ENCODE measurements at regions not wholly inside any gene's neighbourhood (a gene's known extent, or its start where the extent isn't known, plus 50 kb on each side); places are given as distances from the start of the nearest gene placed in this dataset.

- TF ChIP-seq ZBTB44 (CRISPR knock-in tag; IDR thresholded peaks at IDR 0.05) (no peak), ZNF432 (CRISPR knock-in tag; IDR thresholded peaks at IDR 0.05; ENCODE audit: borderline replicate concordance) (no peak), ZNF678 (CRISPR knock-in tag; IDR thresholded peaks at IDR 0.05) (no peak)
- TF ChIP-seq, protein P1, sequence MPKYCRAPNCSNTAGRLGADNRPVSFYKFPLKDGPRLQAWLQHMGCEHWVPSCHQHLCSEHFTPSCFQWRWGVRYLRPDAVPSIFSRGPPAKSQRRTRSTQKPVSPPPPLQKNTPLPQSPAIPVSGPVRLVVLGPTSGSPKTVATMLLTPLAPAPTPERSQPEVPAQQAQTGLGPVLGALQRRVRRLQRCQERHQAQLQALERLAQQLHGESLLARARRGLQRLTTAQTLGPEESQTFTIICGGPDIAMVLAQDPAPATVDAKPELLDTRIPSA (CRISPR knock-in tag; IDR thresholded peaks at IDR 0.05; ENCODE audit: borderline replicate concordance): no peak
These were observed 80.3 kb upstream of the GATA6 start (continued) for GRCh38 chr18:22088996-22089640.

GRCh38 chr18:22091341-22091740 lies 78.0 kb upstream of the GATA6 start:
- DNase-seq (ENCODE audit: low spot score) (no peak), ATAC-seq (no peak), FAIRE-seq (no peak)
- H4K20me1 ChIP-seq (ENCODE audit: insufficient read depth, low read length): no peaks in the 10 kb centered on the region
- H3K36me3 ChIP-seq (replicated peaks in 1 of 2; ENCODE audit: control insufficient read depth in 1 of 2, insufficient read depth in 2 of 2, low read length in 2 of 2): no peaks in the 10 kb centered on the region
- CTCF ChIA-PET (ENCODE audit: low intra/inter-chr PET ratio, low total read pairs): no interaction called here
- no peaks in the 10 kb centered on the region for H3K27me3 ChIP-seq (ENCODE audit: control insufficient read depth in 1 of 2, insufficient read depth in 2 of 2, low read length in 2 of 2)
- no peak overlapping the region for H3K4me3 ChIP-seq (replicated peaks in 1 of 3; ENCODE audit: insufficient read depth in 1 of 3, low read depth in 2 of 3, low read length in 3 of 3)
- no peak overlapping the region for H2AFZ ChIP-seq (ENCODE audit: low read length)
- H3K4me2 ChIP-seq (ENCODE audit: low read depth, low read length): no peak overlapping the region
- 60% methylated on average over 2 of the region's 2 CpGs for WGBS (ENCODE audit: low lambda C conversion rate)
- in situ Hi-C loops (cut with HindIII; ENCODE audit: extremely low pct_ligation_motif_present, low pct_unique_long_range_greater_than_20kb): no loop called here
- H3K27ac ChIP-seq (ENCODE audit: extremely low read length, insufficient read depth, low read length): no peak overlapping the region
- intact Hi-C loops (cut with micrococcal nuclease; ENCODE audit: unreplicated experiment): no loop called here
- no peaks in the 10 kb centered on the region for H3K9me3 ChIP-seq (ENCODE audit: low read length)
- TF ChIP-seq ATF7 (IDR thresholded peaks at IDR 0.05) (0 out of 2 replicates have a peak, but pooled peaks have one; percentile 4), ATF7 (CRISPR knock-in tag; IDR thresholded peaks at IDR 0.05) (no peak), RBFOX2 (IDR thresholded peaks at IDR 0.05; ENCODE audit: low read depth, low read length) (no peak), ZNF558 (CRISPR knock-in tag; IDR thresholded peaks at IDR 0.05; ENCODE audit: borderline replicate concordance) (no peak), BORCS8-MEF2B (CRISPR knock-in tag; IDR thresholded peaks at IDR 0.05) (no peak), ZNF607 (CRISPR knock-in tag; IDR thresholded peaks at IDR 0.05; ENCODE audit: borderline replicate concordance) (no peak), ZBTB26 (CRISPR knock-in tag; IDR thresholded peaks at IDR 0.05; ENCODE audit: borderline replicate concordance) (no peak)
- BruUV-seq (replicated peaks): no TSS peak
- H3K9ac ChIP-seq (ENCODE audit: insufficient read depth, low read depth, low read length): no peak overlapping the region
- POLR2A ChIA-PET: no interaction called here
- H3K4me1 ChIP-seq (ENCODE audit: insufficient read depth, low read length): peaks cover 31% of the 10 kb centered on the region
- H3K79me2 ChIP-seq (ENCODE audit: insufficient read depth, low read length): no peaks in the 10 kb centered on the region
